ENCODE measurements at regions not wholly inside any gene's neighbourhood (a gene's known extent, or its start where the extent isn't known, plus 50 kb on each side); places are given as distances from the start of the nearest gene placed in this dataset.

DNA sequence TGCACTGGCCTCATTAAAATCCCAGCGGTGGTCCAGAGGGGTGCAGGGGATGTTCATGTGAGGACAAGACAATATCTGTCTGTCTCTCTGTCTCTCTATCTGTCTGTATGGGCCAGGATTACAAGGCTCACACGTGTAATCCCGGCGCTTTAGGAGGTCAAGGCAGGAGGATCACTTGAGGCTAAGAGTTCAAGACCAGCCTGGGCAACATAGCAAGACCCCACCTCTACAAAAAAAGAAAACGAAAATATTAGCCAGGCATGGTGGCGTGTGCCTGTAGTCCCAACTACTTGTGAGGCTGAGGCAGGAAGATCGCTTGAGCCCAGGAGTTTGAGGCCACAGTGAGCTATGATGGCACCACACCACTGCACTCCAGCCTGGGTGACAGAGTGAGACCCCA is 117.1 kb downstream of the PHETA1 start:
- TF ChIP-seq, protein P1, sequence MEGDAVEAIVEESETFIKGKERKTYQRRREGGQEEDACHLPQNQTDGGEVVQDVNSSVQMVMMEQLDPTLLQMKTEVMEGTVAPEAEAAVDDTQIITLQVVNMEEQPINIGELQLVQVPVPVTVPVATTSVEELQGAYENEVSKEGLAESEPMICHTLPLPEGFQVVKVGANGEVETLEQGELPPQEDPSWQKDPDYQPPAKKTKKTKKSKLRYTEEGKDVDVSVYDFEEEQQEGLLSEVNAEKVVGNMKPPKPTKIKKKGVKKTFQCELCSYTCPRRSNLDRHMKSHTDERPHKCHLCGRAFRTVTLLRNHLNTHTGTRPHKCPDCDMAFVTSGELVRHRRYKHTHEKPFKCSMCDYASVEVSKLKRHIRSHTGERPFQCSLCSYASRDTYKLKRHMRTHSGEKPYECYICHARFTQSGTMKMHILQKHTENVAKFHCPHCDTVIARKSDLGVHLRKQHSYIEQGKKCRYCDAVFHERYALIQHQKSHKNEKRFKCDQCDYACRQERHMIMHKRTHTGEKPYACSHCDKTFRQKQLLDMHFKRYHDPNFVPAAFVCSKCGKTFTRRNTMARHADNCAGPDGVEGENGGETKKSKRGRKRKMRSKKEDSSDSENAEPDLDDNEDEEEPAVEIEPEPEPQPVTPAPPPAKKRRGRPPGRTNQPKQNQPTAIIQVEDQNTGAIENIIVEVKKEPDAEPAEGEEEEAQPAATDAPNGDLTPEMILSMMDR (IDR thresholded peaks at IDR 0.05; ENCODE audit: insufficient read depth, low read length) = no peak
- TF ChIP-seq GABPA (IDR thresholded peaks at IDR 0.05; ENCODE audit: low read depth) = no peak
- TF ChIP-seq POLR2AphosphoS5 (IDR thresholded peaks at IDR 0.05; ENCODE audit: low read depth) = no peak

Measured in HL-60 (cell line).